Caco-2 (cell line): ENCODE measurements at regions not wholly inside any gene's neighbourhood (a gene's known extent, or its start where the extent isn't known, plus 50 kb on each side); places are given as distances from the start of the nearest gene placed in this dataset.

Source experiments
- BruUV-seq: library from RNA; stranded (reverse); fragments of 400-500 nt; replicated peaks from 2 replicates; lab custom pipeline; 2021; lab: Mats Ljungman, UMichigan
- CTCF ChIA-PET: fragments of 300-600 bp; sonication (Branson Sonifier 250); formaldehyde crosslinking; loops from one replicate; lab custom pipeline; 2022; ENCODE audit warnings: antibody characterized with exemption; lab: Charles Lee
- POLR2A ChIA-PET: fragments of 300-600 bp; sonication (Branson Sonifier 250); formaldehyde crosslinking; loops from one replicate; lab custom pipeline; 2022; ENCODE audit warnings: antibody characterized with exemption; lab: Charles Lee
- DNase-seq, 2 experiments: peaks; one replicate each; pipeline versions ENCODE4 v3.0.0 to v3.0.0-alpha.2; 2020 to 2022
- H3K27me3 ChIP-seq: replicated peaks from 2 replicates; pipeline ENCODE4 v1.6.0; 2011; ENCODE audit warnings: low read length; ENCODE audit not compliant: control insufficient read depth, insufficient read depth
- H3K36me3 ChIP-seq: 2 replicates; pipeline ENCODE4 v1.5.1; 2011; ENCODE audit warnings: low read length; ENCODE audit not compliant: control insufficient read depth, insufficient read depth
- H3K4me1 ChIP-seq: fragments of 250-450 bp; sonication (Bioruptor Pico); 2 replicates; pipeline ENCODE4 v1.5.1; 2020; ENCODE audit warnings: mild to moderate bottlenecking
- H3K4me3 ChIP-seq: 2 replicates; pipeline ENCODE4 v1.5.1; 2011; ENCODE audit warnings: low read depth, mild to moderate bottlenecking, control low read depth, low read length
- H3K9me3 ChIP-seq: fragments of 250-450 bp; sonication (Bioruptor Pico); 2 replicates; pipeline ENCODE4 v1.5.1; 2020; ENCODE audit warnings: mild to moderate bottlenecking, moderate library complexity
- H3K27ac Mint-ChIP-seq: one replicate; pipeline ENCODE4 v1.8.0; 2022; ENCODE audit warnings: mixed read lengths; ENCODE audit not compliant: unreplicated experiment
- H3K27me3 Mint-ChIP-seq: one replicate; pipeline ENCODE4 v1.8.0; 2022; ENCODE audit warnings: mixed read lengths; ENCODE audit not compliant: insufficient read depth, unreplicated experiment
- H3K36me3 Mint-ChIP-seq: one replicate; pipeline ENCODE4 v1.8.0; 2022; ENCODE audit warnings: mild to moderate bottlenecking, mixed read lengths; ENCODE audit not compliant: insufficient read depth, unreplicated experiment
- H3K4me1 Mint-ChIP-seq: one replicate; pipeline ENCODE4 v1.8.0; 2022; ENCODE audit warnings: low read depth, mixed read lengths; ENCODE audit not compliant: unreplicated experiment
- H3K4me3 Mint-ChIP-seq: one replicate; pipeline ENCODE4 v1.8.0; 2022; ENCODE audit warnings: mild to moderate bottlenecking, moderate library complexity, mixed read lengths; ENCODE audit not compliant: unreplicated experiment
- H3K9me3 Mint-ChIP-seq: one replicate; pipeline ENCODE4 v1.8.0; 2022; ENCODE audit warnings: mixed read lengths; ENCODE audit not compliant: unreplicated experiment
- CTCF ChIP-seq, 2 experiments: fragments of 200-600 bp in 1 of 2; IDR thresholded peaks; 1 replicate in 1 of 2; 2 replicates in 1 of 2; pipeline versions ENCODE4 v1.5.1 to v1.8.0; 2011 to 2022; ENCODE audit warnings: antibody characterized with exemption in 1 of 2, control low read depth in 1 of 2, inconsistent platforms in 1 of 2, low read depth in 1 of 2, low read length in 1 of 2, mild to moderate bottlenecking in 1 of 2, moderate library complexity in 1 of 2; ENCODE audit not compliant: insufficient read depth in 1 of 2, severe bottlenecking in 1 of 2, unreplicated experiment in 1 of 2
- intact Hi-C: fragments of 100-400 bp; cut with micrococcal nuclease; formaldehyde crosslinking; loops from one replicate; pipeline ENCODE4 v1.10.0; 2022; ENCODE audit not compliant: unreplicated experiment

GRCh38 chr1:95407131-95407885 is 173.3 kb downstream of the RWDD3 start:
- no peak for DNase-seq
- no peak overlapping the region for H3K27ac Mint-ChIP-seq
- BruUV-seq: no TSS peak
- H3K9me3 ChIP-seq: no peaks in the 10 kb centered on the region
- H3K36me3 ChIP-seq: no peaks in the 10 kb centered on the region
- no peaks in the 10 kb centered on the region for H3K4me1 ChIP-seq
- H3K4me3 ChIP-seq: no peak overlapping the region
- ChIA-PET CTCF (no interaction called here), POLR2A (no interaction called here)
- H3K4me1 Mint-ChIP-seq: peaks cover 7% of the 10 kb centered on the region
- no peaks in the 10 kb centered on the region for H3K36me3 Mint-ChIP-seq
- peaks cover 13% of the 10 kb centered on the region for H3K9me3 Mint-ChIP-seq
- H3K4me3 Mint-ChIP-seq: no peak overlapping the region
- no peaks in the 10 kb centered on the region for H3K27me3 ChIP-seq
- intact Hi-C loops: no loop called here
- H3K27me3 Mint-ChIP-seq: no peaks in the 10 kb centered on the region
- no peak for TF ChIP-seq CTCF (IDR thresholded peaks at IDR 0.05; ENCODE audit: insufficient read depth in 1 of 2, low read depth in 1 of 2, low read length in 1 of 2, severe bottlenecking in 1 of 2, unreplicated experiment in 1 of 2)

DNA sequence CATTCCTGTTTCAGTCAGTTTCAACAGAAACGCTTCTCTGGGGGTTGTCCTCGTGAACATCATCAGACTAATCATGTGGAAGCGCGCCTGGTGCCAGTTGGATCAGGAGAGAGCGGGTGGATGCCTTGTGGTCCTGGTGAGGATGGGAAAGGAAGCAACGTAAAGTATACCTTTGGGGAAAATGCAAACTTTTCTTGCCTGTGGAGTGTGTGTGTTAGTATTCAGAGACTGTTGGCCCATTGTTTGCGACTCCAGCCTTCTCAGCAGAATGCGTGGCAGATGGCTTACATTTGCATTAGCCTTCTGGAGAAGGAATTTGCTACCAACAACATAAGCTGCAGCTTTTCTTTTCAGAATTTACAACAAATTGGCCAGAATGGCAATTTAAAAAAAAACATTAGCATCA is 173.9 kb downstream of the RWDD3 start:
- CTCF ChIA-PET: no interaction called here
- Mint-ChIP-seq H3K4me3 (no peak overlapping the region), H3K9me3 (peaks cover 12% of the 10 kb centered on the region), H3K36me3 (no peaks in the 10 kb centered on the region), H3K4me1 (peaks cover 7% of the 10 kb centered on the region), H3K27me3 (no peaks in the 10 kb centered on the region), H3K27ac (no peak overlapping the region)
- no peak overlapping the region for H3K4me3 ChIP-seq
- no peaks in the 10 kb centered on the region for H3K36me3 ChIP-seq
- no peaks in the 10 kb centered on the region for H3K9me3 ChIP-seq
- no peaks in the 10 kb centered on the region for H3K4me1 ChIP-seq
- no peak for TF ChIP-seq CTCF (IDR thresholded peaks at IDR 0.05; ENCODE audit: insufficient read depth in 1 of 2, low read depth in 1 of 2, low read length in 1 of 2, severe bottlenecking in 1 of 2, unreplicated experiment in 1 of 2)
- POLR2A ChIA-PET: no interaction called here
- no peak for DNase-seq
- intact Hi-C loops: no loop called here
- H3K27me3 ChIP-seq: no peaks in the 10 kb centered on the region
- BruUV-seq: no TSS peak

GRCh38 chr1:95408507-95409136 is 174.6 kb downstream of the RWDD3 start:
- no peak for TF ChIP-seq CTCF (IDR thresholded peaks at IDR 0.05; ENCODE audit: insufficient read depth in 1 of 2, low read depth in 1 of 2, low read length in 1 of 2, severe bottlenecking in 1 of 2, unreplicated experiment in 1 of 2)
- H3K4me3 ChIP-seq: no peak overlapping the region
- Mint-ChIP-seq H3K36me3 (no peaks in the 10 kb centered on the region), H3K27me3 (no peaks in the 10 kb centered on the region), H3K27ac (no peak overlapping the region), H3K4me1 (peaks cover 7% of the 10 kb centered on the region), H3K4me3 (no peak overlapping the region), H3K9me3 (peaks cover 4% of the 10 kb centered on the region)
- CTCF ChIA-PET: no interaction called here
- no peaks in the 10 kb centered on the region for H3K27me3 ChIP-seq
- intact Hi-C loops: no loop called here
- no peaks in the 10 kb centered on the region for H3K9me3 ChIP-seq
- BruUV-seq: no TSS peak
- DNase-seq: no peak
- no peaks in the 10 kb centered on the region for H3K36me3 ChIP-seq
- POLR2A ChIA-PET: no interaction called here
- H3K4me1 ChIP-seq: no peaks in the 10 kb centered on the region
